ENCODE measurements at regions not wholly inside any gene's neighbourhood (a gene's known extent, or its start where the extent isn't known, plus 50 kb on each side); places are given as distances from the start of the nearest gene placed in this dataset.

GRCh38 chr1:208413006-208413405 is 168.8 kb upstream of the PLXNA2 start:
- H3K9me3 Mint-ChIP-seq (ENCODE audit: low read depth): no peaks in the 10 kb centered on the region
- no peak for DNase-seq (ENCODE audit: low spot score)
- H3K36me3 Mint-ChIP-seq (ENCODE audit: low read depth): no peaks in the 10 kb centered on the region
- H3K27ac Mint-ChIP-seq (ENCODE audit: unreplicated experiment): no peak overlapping the region
- H3K4me1 Mint-ChIP-seq (ENCODE audit: low read depth): no peaks in the 10 kb centered on the region
- H3K27me3 Mint-ChIP-seq (ENCODE audit: low read depth): peaks cover 13% of the 10 kb centered on the region
- no peak for TF ChIP-seq CTCF (IDR thresholded peaks at IDR 0.05)
- H3K4me3 Mint-ChIP-seq (ENCODE audit: unreplicated experiment): no peak overlapping the region

GRCh38 chr1:208418667-208419066 is 174.5 kb upstream of the PLXNA2 start:
- peaks cover 23% of the 10 kb centered on the region for H3K27me3 Mint-ChIP-seq (ENCODE audit: low read depth)
- H3K4me3 Mint-ChIP-seq (ENCODE audit: unreplicated experiment): no peak overlapping the region
- no peaks in the 10 kb centered on the region for H3K36me3 Mint-ChIP-seq (ENCODE audit: low read depth)
- H3K4me1 Mint-ChIP-seq (ENCODE audit: low read depth): no peaks in the 10 kb centered on the region
- H3K27ac Mint-ChIP-seq (ENCODE audit: unreplicated experiment): no peak overlapping the region
- no peak for DNase-seq (ENCODE audit: low spot score)
- TF ChIP-seq CTCF (IDR thresholded peaks at IDR 0.05): no peak
- no peaks in the 10 kb centered on the region for H3K9me3 Mint-ChIP-seq (ENCODE audit: low read depth)

GRCh38 chr1:208419746-208420420 is 175.7 kb upstream of the PLXNA2 start:
- H3K27me3 Mint-ChIP-seq (ENCODE audit: low read depth): peaks cover 22% of the 10 kb centered on the region
- H3K9me3 Mint-ChIP-seq (ENCODE audit: low read depth): peaks cover 5% of the 10 kb centered on the region
- H3K4me3 Mint-ChIP-seq (ENCODE audit: unreplicated experiment): no peak overlapping the region
- TF ChIP-seq CTCF (IDR thresholded peaks at IDR 0.05): no peak
- no peaks in the 10 kb centered on the region for H3K36me3 Mint-ChIP-seq (ENCODE audit: low read depth)
- no peaks in the 10 kb centered on the region for H3K4me1 Mint-ChIP-seq (ENCODE audit: low read depth)
- H3K27ac Mint-ChIP-seq (ENCODE audit: unreplicated experiment): no peak overlapping the region
- no peak for DNase-seq (ENCODE audit: low spot score)

GRCh38 chr1:208420696-208421095 is 176.5 kb upstream of the PLXNA2 start:
- peaks cover 5% of the 10 kb centered on the region for H3K9me3 Mint-ChIP-seq (ENCODE audit: low read depth)
- TF ChIP-seq CTCF (IDR thresholded peaks at IDR 0.05): no peak
- H3K4me3 Mint-ChIP-seq (ENCODE audit: unreplicated experiment): no peak overlapping the region
- no peaks in the 10 kb centered on the region for H3K4me1 Mint-ChIP-seq (ENCODE audit: low read depth)
- H3K36me3 Mint-ChIP-seq (ENCODE audit: low read depth): no peaks in the 10 kb centered on the region
- DNase-seq (ENCODE audit: low spot score): no peak
- no peak overlapping the region for H3K27ac Mint-ChIP-seq (ENCODE audit: unreplicated experiment)
- H3K27me3 Mint-ChIP-seq (ENCODE audit: low read depth): peaks cover 20% of the 10 kb centered on the region

GRCh38 chr1:208421486-208421885 is 177.3 kb upstream of the PLXNA2 start:
- H3K4me3 Mint-ChIP-seq (ENCODE audit: unreplicated experiment): no peak overlapping the region
- H3K9me3 Mint-ChIP-seq (ENCODE audit: low read depth): peaks cover 5% of the 10 kb centered on the region
- no peak for TF ChIP-seq CTCF (IDR thresholded peaks at IDR 0.05)
- no peak overlapping the region for H3K27ac Mint-ChIP-seq (ENCODE audit: unreplicated experiment)
- H3K27me3 Mint-ChIP-seq (ENCODE audit: low read depth): peaks cover 18% of the 10 kb centered on the region
- no peak for DNase-seq (ENCODE audit: low spot score)
- no peaks in the 10 kb centered on the region for H3K4me1 Mint-ChIP-seq (ENCODE audit: low read depth)
- H3K36me3 Mint-ChIP-seq (ENCODE audit: low read depth): no peaks in the 10 kb centered on the region
